ENCODE measurements at regions not wholly inside any gene's neighbourhood (a gene's known extent, or its start where the extent isn't known, plus 50 kb on each side); places are given as distances from the start of the nearest gene placed in this dataset.
"Not testable (repeated sequence)": the region's sequence is repeated elsewhere in the genome, so short reads cannot be mapped to it uniquely, and the experiment has no call there.

- ATAC-seq (peak; percentile 60), DNase-seq (peak; percentile 73)
- no peak for TF ChIP-seq CTCF (IDR thresholded peaks at IDR 0.05)
- intact Hi-C loops (cut with DNase I) = loop anchor here (10.0 kb wide), 1 partner anchor 764 kb away; no protein-coding TSS in a partner anchor
- no peak overlapping the region for H3K27ac ChIP-seq
- no peaks in the 10 kb centered on the region for H3K27me3 ChIP-seq
- H3K36me3 ChIP-seq = no peaks in the 10 kb centered on the region
- no peaks in the 10 kb centered on the region for H3K9me3 ChIP-seq
- no peaks in the 10 kb centered on the region for H3K4me1 ChIP-seq
- H3K4me3 ChIP-seq = no peak overlapping the region
Observed at GRCh38 chr20:29878281-29878741, 1379.2 kb upstream of the DEFB115 start.

GRCh38 chr20:29878777-29879442 lies 1378.6 kb upstream of the DEFB115 start:
- Histone ChIP-seq H3K27ac (no peak overlapping the region), H3K27me3 (no peaks in the 10 kb centered on the region), H3K36me3 (no peaks in the 10 kb centered on the region), H3K9me3 (no peaks in the 10 kb centered on the region), H3K4me3 (no peak overlapping the region), H3K4me1 (no peaks in the 10 kb centered on the region)
- TF ChIP-seq CTCF (IDR thresholded peaks at IDR 0.05) = no peak
- peak; percentile 67 for DNase-seq
- intact Hi-C loops (cut with DNase I) = loop anchor here (10.0 kb wide), 1 partner anchor 764 kb away; no protein-coding TSS in a partner anchor
- ATAC-seq = peak; percentile 61

GRCh38 chr20:29881107-29881506 lies 1376.4 kb upstream of the DEFB115 start:
- intact Hi-C loops (cut with DNase I); ATAC-seq; H3K4me3 ChIP-seq; H3K27ac ChIP-seq; H3K36me3 ChIP-seq; H3K4me1 ChIP-seq; H3K9me3 ChIP-seq; DNase-seq; H3K27me3 ChIP-seq: not testable (repeated sequence)

- H3K27me3 ChIP-seq; DNase-seq; H3K9me3 ChIP-seq; H3K36me3 ChIP-seq; H3K4me3 ChIP-seq; intact Hi-C loops (cut with DNase I); H3K4me1 ChIP-seq; H3K27ac ChIP-seq: not testable (repeated sequence)
- ATAC-seq = peak; percentile 74
Observed at GRCh38 chr20:29883514-29884219, 1373.8 kb upstream of the DEFB115 start.

- H3K4me3 ChIP-seq; H3K36me3 ChIP-seq; H3K9me3 ChIP-seq; intact Hi-C loops (cut with DNase I); H3K27me3 ChIP-seq; H3K4me1 ChIP-seq; DNase-seq; H3K27ac ChIP-seq; ATAC-seq: not testable (repeated sequence)
Observed at GRCh38 chr20:29884322-29884721, 1373.1 kb upstream of the DEFB115 start.

GRCh38 chr20:29885282-29886185 lies 1371.9 kb upstream of the DEFB115 start:
- ATAC-seq; H3K36me3 ChIP-seq; H3K27ac ChIP-seq; DNase-seq; intact Hi-C loops (cut with DNase I); H3K27me3 ChIP-seq; H3K4me3 ChIP-seq; H3K9me3 ChIP-seq; H3K4me1 ChIP-seq: not testable (repeated sequence)

GRCh38 chr20:29891555-29891954 lies 1365.9 kb upstream of the DEFB115 start:
- H3K4me1 ChIP-seq; ATAC-seq; H3K27me3 ChIP-seq; H3K27ac ChIP-seq; DNase-seq; intact Hi-C loops (cut with DNase I); H3K36me3 ChIP-seq; H3K9me3 ChIP-seq; H3K4me3 ChIP-seq: not testable (repeated sequence)

Measured in upper lobe of right lung (tissue), 1 donor.